ENCODE measurements at regions not wholly inside any gene's neighbourhood (a gene's known extent, or its start where the extent isn't known, plus 50 kb on each side); places are given as distances from the start of the nearest gene placed in this dataset.

DNA sequence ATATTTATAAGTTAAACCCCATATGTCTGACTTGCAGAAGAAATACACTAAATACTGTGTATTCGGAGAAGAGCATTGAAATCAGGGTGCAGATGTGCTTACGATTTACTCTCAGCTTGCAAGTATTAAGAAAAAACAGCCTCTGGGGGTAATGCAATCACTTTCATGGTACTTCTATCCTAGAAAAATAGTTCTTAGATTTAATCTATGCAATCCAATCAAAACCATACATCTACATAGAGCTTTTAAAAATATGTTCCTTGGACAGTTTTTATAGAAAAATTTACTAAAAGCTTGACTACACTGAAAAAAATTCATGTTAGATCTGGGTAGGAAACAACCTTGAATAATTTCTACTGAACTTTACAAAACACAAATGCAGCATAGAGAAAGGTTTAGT is 890.3 kb upstream of the ADGRL2 start:
- no peak for DNase-seq (ENCODE audit: low spot score)
- in situ Hi-C loops (cut with MboI; ENCODE audit: low sequenced_read_pairs, unreplicated experiment): no loop called here
- TF ChIP-seq, protein P1, sequence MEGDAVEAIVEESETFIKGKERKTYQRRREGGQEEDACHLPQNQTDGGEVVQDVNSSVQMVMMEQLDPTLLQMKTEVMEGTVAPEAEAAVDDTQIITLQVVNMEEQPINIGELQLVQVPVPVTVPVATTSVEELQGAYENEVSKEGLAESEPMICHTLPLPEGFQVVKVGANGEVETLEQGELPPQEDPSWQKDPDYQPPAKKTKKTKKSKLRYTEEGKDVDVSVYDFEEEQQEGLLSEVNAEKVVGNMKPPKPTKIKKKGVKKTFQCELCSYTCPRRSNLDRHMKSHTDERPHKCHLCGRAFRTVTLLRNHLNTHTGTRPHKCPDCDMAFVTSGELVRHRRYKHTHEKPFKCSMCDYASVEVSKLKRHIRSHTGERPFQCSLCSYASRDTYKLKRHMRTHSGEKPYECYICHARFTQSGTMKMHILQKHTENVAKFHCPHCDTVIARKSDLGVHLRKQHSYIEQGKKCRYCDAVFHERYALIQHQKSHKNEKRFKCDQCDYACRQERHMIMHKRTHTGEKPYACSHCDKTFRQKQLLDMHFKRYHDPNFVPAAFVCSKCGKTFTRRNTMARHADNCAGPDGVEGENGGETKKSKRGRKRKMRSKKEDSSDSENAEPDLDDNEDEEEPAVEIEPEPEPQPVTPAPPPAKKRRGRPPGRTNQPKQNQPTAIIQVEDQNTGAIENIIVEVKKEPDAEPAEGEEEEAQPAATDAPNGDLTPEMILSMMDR (IDR thresholded peaks at IDR 0.05; ENCODE audit: borderline replicate concordance, control extremely low read depth, extremely low read depth, insufficient read depth, missing control alignments): no peak

DNA sequence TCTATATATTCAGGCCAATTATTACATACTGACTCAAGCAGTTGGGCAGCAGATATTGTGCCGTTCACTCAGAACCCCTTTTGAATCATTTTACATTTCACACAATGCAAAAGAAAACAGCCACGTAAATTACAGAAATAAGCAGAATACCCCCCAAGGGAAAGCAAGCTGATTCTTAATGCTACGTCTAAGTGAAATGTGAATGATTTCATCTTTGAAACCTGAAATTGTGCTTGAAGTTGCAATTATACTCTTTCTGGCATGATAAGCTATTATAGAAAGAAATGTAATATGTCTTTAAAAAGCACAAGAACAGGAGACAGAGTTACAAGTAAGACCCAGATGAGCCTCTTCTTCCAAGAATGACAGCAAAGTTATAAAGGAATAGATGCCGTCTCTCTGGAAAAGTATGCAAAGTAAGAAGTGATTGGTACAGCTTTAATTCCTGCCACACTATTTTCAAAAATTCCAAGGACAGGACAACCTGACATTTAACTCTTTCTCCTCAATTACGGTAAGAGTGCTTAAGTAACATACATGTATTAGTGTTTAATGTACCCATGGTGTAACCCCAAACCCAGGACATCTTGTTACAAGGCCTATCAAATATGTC is 891.5 kb upstream of the ADGRL2 start:
- in situ Hi-C loops (cut with MboI; ENCODE audit: low sequenced_read_pairs, unreplicated experiment): no loop called here
- no peak for DNase-seq (ENCODE audit: low spot score)
- TF ChIP-seq, protein P1 (IDR thresholded peaks at IDR 0.05; ENCODE audit: borderline replicate concordance, control extremely low read depth, extremely low read depth, insufficient read depth, missing control alignments): no peak

DNA sequence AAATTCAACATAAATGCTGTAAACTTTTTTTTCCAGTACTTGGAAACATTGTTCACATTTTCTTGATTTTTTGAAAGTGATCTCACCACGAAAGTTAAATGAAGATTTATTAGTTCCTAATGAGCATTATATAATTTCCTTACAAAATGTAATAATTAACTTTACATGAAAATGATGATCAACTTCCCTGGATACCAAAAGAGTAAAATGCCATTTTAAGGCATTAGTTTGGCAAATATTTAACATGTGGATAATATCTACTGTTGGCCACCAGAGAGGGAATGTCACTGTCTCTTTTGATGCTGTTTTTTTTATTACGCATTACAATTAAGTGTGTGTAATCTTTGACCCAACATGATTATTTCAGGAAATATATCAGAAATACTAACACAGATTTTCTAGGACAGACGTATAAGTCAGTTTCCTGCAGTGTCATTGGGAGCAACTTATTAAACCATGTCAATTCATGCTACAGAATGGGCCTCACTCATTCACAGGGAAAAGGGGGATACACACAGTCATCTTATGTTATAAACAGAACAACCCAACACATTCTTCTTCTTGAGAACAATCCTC is 903.9 kb upstream of the ADGRL2 start:
- in situ Hi-C loops (cut with MboI; ENCODE audit: low sequenced_read_pairs, unreplicated experiment): no loop called here
- DNase-seq (ENCODE audit: low spot score): no peak
- TF ChIP-seq, protein P1 (IDR thresholded peaks at IDR 0.05; ENCODE audit: borderline replicate concordance, control extremely low read depth, extremely low read depth, insufficient read depth, missing control alignments): no peak

DNA sequence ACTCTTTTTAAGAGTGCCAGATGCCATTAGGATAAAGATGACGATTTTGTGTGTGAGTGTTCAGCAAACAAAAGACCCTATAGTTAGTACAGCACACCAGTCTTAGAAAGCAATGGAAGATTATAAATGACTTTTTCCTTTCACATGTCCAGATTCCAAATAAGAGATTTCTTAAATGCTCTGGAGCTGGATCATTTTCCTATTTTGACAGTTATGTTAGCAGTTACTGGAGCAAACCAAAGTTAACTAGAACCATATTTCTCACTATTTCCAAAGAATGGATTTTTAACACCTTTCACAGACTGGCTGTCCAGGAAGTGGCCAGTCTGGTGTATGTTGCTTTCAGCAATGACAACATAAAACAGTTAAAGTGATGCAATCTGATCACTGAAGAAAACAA is 905.8 kb upstream of the ADGRL2 start:
- TF ChIP-seq, protein P1 (IDR thresholded peaks at IDR 0.05; ENCODE audit: borderline replicate concordance, control extremely low read depth, extremely low read depth, insufficient read depth, missing control alignments): no peak
- in situ Hi-C loops (cut with MboI; ENCODE audit: low sequenced_read_pairs, unreplicated experiment): no loop called here
- DNase-seq (ENCODE audit: low spot score): no peak

DNA sequence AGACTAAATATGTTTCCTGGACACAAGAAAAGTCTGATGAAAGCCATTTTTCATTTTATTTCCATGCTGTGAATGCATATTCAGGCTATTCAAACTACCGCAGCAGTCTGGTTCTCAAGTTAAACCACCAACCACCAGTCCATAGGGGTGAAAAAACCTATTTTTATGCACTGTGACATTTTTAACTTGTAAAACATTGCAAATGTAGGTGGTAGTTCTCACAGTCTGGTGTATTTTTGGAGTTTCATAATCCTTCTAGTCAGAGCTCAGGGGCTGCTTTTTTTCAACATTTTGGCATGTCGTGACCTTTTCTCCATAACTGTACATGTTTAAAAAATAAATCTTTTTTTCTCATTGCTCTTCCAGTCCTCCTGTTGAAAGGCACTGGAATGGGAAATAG is 907.6 kb upstream of the ADGRL2 start:
- in situ Hi-C loops (cut with MboI; ENCODE audit: low sequenced_read_pairs, unreplicated experiment): no loop called here
- TF ChIP-seq, protein P1 (IDR thresholded peaks at IDR 0.05; ENCODE audit: borderline replicate concordance, control extremely low read depth, extremely low read depth, insufficient read depth, missing control alignments): no peak
- peak; percentile 28 for DNase-seq (ENCODE audit: low spot score)

DNA sequence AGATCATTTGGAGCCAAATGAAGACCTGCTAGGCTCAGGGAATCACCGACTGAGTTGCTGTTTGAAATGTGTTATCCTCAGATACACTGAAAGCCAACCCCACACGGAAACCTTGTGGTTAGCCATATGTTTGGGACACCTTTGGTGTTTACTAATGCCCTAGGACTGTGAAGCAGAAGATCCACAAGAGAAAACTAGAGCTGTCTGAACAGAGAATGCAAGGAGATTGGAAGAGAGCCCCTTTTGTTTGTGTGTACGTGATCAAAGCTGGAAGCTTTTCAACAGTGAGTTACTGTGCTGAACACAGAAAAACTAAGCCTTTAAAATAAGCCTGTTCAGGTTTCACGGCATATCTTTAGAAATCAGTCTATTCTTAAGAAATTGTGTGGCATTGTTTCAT is 908.2 kb upstream of the ADGRL2 start:
- in situ Hi-C loops (cut with MboI; ENCODE audit: low sequenced_read_pairs, unreplicated experiment): no loop called here
- TF ChIP-seq, protein P1 (IDR thresholded peaks at IDR 0.05; ENCODE audit: borderline replicate concordance, control extremely low read depth, extremely low read depth, insufficient read depth, missing control alignments): no peak
- no peak for DNase-seq (ENCODE audit: low spot score)
